ENCODE measurements at regions not wholly inside any gene's neighbourhood (a gene's known extent, or its start where the extent isn't known, plus 50 kb on each side); places are given as distances from the start of the nearest gene placed in this dataset.

DNA sequence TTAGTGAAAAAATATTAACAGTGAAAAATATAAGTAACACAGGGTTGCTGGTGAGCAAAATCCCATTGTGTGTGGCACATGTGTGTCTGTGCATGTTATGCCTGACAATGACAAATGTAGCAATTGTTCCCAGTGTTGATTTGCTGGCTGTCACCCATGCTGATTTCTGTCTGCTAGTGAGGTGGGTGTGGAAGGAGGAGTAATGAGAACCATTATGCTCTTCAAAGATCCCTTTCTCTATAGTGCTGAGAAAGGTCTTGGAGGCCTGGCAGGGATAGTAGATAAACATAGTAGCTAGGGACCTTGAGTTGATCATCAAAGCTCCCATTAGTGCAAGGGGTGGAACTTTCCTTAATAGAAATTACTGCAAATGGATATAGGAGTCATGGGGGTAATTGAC, 152.5 kb upstream of the CLINT1 start:
- TF ChIP-seq SMARCE1 (IDR thresholded peaks at IDR 0.05; ENCODE audit: borderline replicate concordance) (no peak), CHD4 (IDR thresholded peaks at IDR 0.05; ENCODE audit: borderline replicate concordance, low read length) (no peak), REST (IDR thresholded peaks at IDR 0.05; ENCODE audit: borderline replicate concordance in 1 of 2, low read depth in 1 of 2, low read length in 2 of 2) (no peak), EP300 (IDR thresholded peaks at IDR 0.05; ENCODE audit: low read depth in 2 of 2, low read length in 2 of 2) (no peak), EP300 (CRISPR knock-in tag; IDR thresholded peaks at IDR 0.05; ENCODE audit: borderline replicate concordance) (no peak), ZNF780A (CRISPR knock-in tag; IDR thresholded peaks at IDR 0.05) (no peak), POLR2A (IDR thresholded peaks at IDR 0.05; ENCODE audit: insufficient read depth in 1 of 2, low read depth in 2 of 2, low read length in 2 of 2) (no peak), ZNF598 (CRISPR knock-in tag; IDR thresholded peaks at IDR 0.05; ENCODE audit: borderline replicate concordance) (no peak), ZNF263 (CRISPR knock-in tag; IDR thresholded peaks at IDR 0.05) (no peak)
- TF ChIP-seq, protein P1, sequence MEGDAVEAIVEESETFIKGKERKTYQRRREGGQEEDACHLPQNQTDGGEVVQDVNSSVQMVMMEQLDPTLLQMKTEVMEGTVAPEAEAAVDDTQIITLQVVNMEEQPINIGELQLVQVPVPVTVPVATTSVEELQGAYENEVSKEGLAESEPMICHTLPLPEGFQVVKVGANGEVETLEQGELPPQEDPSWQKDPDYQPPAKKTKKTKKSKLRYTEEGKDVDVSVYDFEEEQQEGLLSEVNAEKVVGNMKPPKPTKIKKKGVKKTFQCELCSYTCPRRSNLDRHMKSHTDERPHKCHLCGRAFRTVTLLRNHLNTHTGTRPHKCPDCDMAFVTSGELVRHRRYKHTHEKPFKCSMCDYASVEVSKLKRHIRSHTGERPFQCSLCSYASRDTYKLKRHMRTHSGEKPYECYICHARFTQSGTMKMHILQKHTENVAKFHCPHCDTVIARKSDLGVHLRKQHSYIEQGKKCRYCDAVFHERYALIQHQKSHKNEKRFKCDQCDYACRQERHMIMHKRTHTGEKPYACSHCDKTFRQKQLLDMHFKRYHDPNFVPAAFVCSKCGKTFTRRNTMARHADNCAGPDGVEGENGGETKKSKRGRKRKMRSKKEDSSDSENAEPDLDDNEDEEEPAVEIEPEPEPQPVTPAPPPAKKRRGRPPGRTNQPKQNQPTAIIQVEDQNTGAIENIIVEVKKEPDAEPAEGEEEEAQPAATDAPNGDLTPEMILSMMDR (CRISPR knock-in tag; IDR thresholded peaks at IDR 0.05), result no peak
